Ecto neural progenitor cell (in vitro differentiated cells): ENCODE measurements at regions not wholly inside any gene's neighbourhood (a gene's known extent, or its start where the extent isn't known, plus 50 kb on each side); places are given as distances from the start of the nearest gene placed in this dataset.

Source experiments
- DNase-seq: peaks from one replicate; pipeline ENCODE4 v3.0.0-alpha.2; 2018; ENCODE audit warnings: low spot score

- no peak for DNase-seq
These were observed 71.3 kb upstream of the TEX51 start for GRCh38 chr2:126827371-126827770.

GRCh38 chr2:126828051-126828450 is 70.6 kb upstream of the TEX51 start:
- DNase-seq = no peak

- no peak for DNase-seq
These were observed 70.2 kb upstream of the TEX51 start for GRCh38 chr2:126828491-126828890.

GRCh38 chr2:126831234-126832005 is 67.3 kb upstream of the TEX51 start:
- DNase-seq = no peak

GRCh38 chr2:126832014-126832413 is 66.7 kb upstream of the TEX51 start:
- DNase-seq = no peak

- DNase-seq = no peak
These were observed 65.9 kb upstream of the TEX51 start for GRCh38 chr2:126832757-126833156.

GRCh38 chr2:126834006-126834659 is 64.6 kb upstream of the TEX51 start:
- no peak for DNase-seq

- DNase-seq = no peak
These were observed 63.4 kb upstream of the TEX51 start for GRCh38 chr2:126835261-126835660.

GRCh38 chr2:126835831-126836230 is 62.9 kb upstream of the TEX51 start:
- no peak for DNase-seq

- no peak for DNase-seq
These were observed 61.7 kb upstream of the TEX51 start for GRCh38 chr2:126836761-126837679.

GRCh38 chr2:126837966-126838715 is 60.5 kb upstream of the TEX51 start:
- DNase-seq = no peak

GRCh38 chr2:126838716-126838985 is 60.0 kb upstream of the TEX51 start:
- DNase-seq = no peak

- DNase-seq = no peak
These were observed 58.9 kb upstream of the TEX51 start for GRCh38 chr2:126839796-126840195.

GRCh38 chr2:126843081-126843480 is 55.6 kb upstream of the TEX51 start:
- peak; percentile 6 for DNase-seq

- DNase-seq = no peak
These were observed 52.4 kb upstream of the TEX51 start for GRCh38 chr2:126846241-126846640.
